C4-2B (cell line): ENCODE measurements at regions not wholly inside any gene's neighbourhood (a gene's known extent, or its start where the extent isn't known, plus 50 kb on each side); places are given as distances from the start of the nearest gene placed in this dataset.

Experiments used
- CTCF ChIP-seq: fragments of 450-650 bp; conservative IDR thresholded peaks from 2 replicates; pipeline ENCODE4 v1.5.1; 2017; ENCODE audit warnings: mild to moderate bottlenecking
- ZFX ChIP-seq: fragments of 450-650 bp; IDR thresholded peaks from 2 replicates; pipeline ENCODE4 v1.6.1; 2017

- TF ChIP-seq CTCF (no peak), ZFX (no peak)
Measured at GRCh38 chr4:35252071-35252470, 992.2 kb downstream of the ARAP2 start.
